Bronchial epithelial cell (primary cell): ENCODE measurements at regions not wholly inside any gene's neighbourhood (a gene's known extent, or its start where the extent isn't known, plus 50 kb on each side); places are given as distances from the start of the nearest gene placed in this dataset.

ENCODE experiments used
- DNase-seq: peaks from one replicate; pipeline ENCODE4 v3.0.0-alpha.2; 2010; ENCODE audit warnings: low read depth
- FAIRE-seq: peaks from 2 replicates; lab custom pipeline; 2011; peaks lifted over from hg19 to GRCh38; lab: Jason Lieb, UNC
- H3K27me3 ChIP-seq: 2 replicates; pipeline ENCODE4 v1.5.1; 2011; ENCODE audit warnings: low read length; ENCODE audit not compliant: control insufficient read depth, insufficient read depth
- H3K36me3 ChIP-seq: 2 replicates; pipeline ENCODE4 v1.5.1; 2011; ENCODE audit warnings: low read length; ENCODE audit not compliant: control insufficient read depth, insufficient read depth
- H3K4me3 ChIP-seq: 2 replicates; pipeline ENCODE4 v1.5.1; 2011; ENCODE audit warnings: mild to moderate bottlenecking, low read depth, low read length, control low read depth
- CTCF ChIP-seq: IDR thresholded peaks from 2 replicates; pipeline ENCODE4 v1.5.1; 2011; ENCODE audit warnings: mild to moderate bottlenecking, moderate library complexity, low read length, control low read depth, inconsistent platforms; ENCODE audit not compliant: insufficient read depth, severe bottlenecking

GRCh38 chr2:65786765-65787164, 354.4 kb upstream of the SPRED2 start:
- no peaks in the 10 kb centered on the region for H3K27me3 ChIP-seq
- FAIRE-seq (no peak), DNase-seq (no peak)
- TF ChIP-seq CTCF = no peak
- H3K36me3 ChIP-seq = no peaks in the 10 kb centered on the region
- H3K4me3 ChIP-seq = no peak overlapping the region

- H3K4me3 ChIP-seq = no peak overlapping the region
- FAIRE-seq = no peak
- no peak for DNase-seq
- H3K36me3 ChIP-seq = no peaks in the 10 kb centered on the region
- no peaks in the 10 kb centered on the region for H3K27me3 ChIP-seq
- no peak for TF ChIP-seq CTCF
Measured at GRCh38 chr2:65786007-65786717, 353.8 kb upstream of the SPRED2 start.

GRCh38 chr2:65782996-65783650, 350.7 kb upstream of the SPRED2 start:
- Histone ChIP-seq H3K27me3 (no peaks in the 10 kb centered on the region), H3K4me3 (peak overlapping the region; percentile 3), H3K36me3 (no peaks in the 10 kb centered on the region)
- no peak for TF ChIP-seq CTCF
- FAIRE-seq (no peak), DNase-seq (peak; percentile 92)

GRCh38 chr2:65782186-65782585, 349.8 kb upstream of the SPRED2 start:
- no peak overlapping the region for H3K4me3 ChIP-seq
- DNase-seq (no peak), FAIRE-seq (no peak)
- no peaks in the 10 kb centered on the region for H3K36me3 ChIP-seq
- no peak for TF ChIP-seq CTCF
- H3K27me3 ChIP-seq = no peaks in the 10 kb centered on the region

- H3K36me3 ChIP-seq = no peaks in the 10 kb centered on the region
- H3K27me3 ChIP-seq = no peaks in the 10 kb centered on the region
- DNase-seq (peak; percentile 38), FAIRE-seq (no peak)
- no peak overlapping the region for H3K4me3 ChIP-seq
- no peak for TF ChIP-seq CTCF
Measured at GRCh38 chr2:65781756-65782155, 349.4 kb upstream of the SPRED2 start.
